HG03097 (cell line): ENCODE measurements at regions not wholly inside any gene's neighbourhood (a gene's known extent, or its start where the extent isn't known, plus 50 kb on each side); places are given as distances from the start of the nearest gene placed in this dataset.

Experiments used
- ATAC-seq: cut with Tn5 transposase; IDR thresholded peaks from one replicate; pipeline ENCODE4 v1.9.1; 2021; ENCODE audit not compliant: unreplicated experiment, low FRiP score

GRCh38 chr2:59654710-59655109, 898.7 kb downstream of the BCL11A start:
- no peak for ATAC-seq

DNA sequence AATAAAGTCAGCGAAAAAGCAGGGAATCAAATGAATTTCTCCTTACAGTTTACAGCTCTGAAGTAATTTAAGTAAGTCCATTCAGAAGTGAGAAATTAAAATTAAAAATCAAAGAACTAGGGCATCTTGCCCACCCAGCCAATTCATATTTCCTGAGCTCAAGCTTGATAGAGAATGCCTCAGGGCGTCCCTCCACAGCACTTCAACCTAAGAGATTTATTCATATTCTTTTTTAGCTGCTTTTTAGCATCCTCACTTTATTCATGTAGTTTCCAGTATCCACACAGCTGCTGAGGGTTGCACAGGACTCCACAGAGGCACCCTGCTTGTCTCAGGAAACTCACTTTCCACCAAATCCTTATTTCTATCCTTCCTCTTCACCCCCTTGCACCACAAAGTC, 900.3 kb downstream of the BCL11A start:
- ATAC-seq = no peak

GRCh38 chr2:59630789-59631188, 922.7 kb downstream of the BCL11A start:
- ATAC-seq = no peak

DNA sequence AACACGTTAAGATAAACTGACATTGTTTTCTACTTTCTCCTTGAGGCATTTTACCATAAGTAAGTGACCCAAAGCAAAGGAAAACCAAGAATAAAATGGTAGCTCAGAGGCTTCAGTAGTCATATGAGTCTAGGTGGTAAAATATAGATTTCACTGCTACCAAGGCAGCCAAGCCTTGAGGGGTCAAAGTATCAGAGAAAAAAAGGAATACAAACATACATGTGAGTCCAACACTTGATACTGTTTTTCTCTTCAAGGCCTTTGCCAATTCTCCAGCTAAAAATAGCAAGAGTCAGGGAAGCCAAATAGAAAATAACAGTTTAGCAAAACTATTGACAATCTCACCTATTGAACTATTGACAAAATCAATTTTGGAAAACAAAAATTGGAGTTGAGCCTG, 925.9 kb downstream of the BCL11A start:
- ATAC-seq = no peak

DNA sequence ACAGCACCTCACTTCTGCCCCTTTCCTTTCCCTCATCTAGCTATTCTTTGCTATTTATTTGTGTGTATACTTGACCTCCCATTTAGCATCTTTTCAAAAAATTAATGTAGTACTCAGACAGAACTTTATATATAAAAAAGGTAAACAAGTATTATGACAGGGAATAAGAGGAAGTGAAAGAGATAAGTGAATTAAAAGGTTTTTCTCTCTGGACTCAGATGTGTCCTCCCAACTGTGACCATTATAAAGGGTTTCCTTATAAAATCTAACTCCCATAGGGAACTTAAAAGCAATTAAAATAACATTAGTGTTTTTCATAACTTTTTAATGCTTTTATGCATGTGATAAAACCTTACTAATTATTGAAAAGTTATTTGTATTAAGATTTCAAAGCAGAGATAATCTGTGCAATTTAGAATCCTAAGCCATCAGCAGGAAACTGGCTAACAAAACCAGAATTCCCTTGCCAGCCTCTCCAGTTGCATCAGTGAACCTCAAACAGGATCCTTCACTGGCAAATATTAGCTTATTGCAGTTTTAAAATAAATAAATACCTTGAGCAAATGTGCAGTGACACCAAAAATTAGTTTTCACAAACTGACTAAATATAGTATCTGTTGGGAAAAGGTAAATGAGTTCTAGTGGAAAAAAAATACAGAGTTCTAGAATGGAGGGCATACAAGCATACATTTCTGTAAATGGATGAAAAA, 930.7 kb downstream of the BCL11A start:
- ATAC-seq = no peak

DNA sequence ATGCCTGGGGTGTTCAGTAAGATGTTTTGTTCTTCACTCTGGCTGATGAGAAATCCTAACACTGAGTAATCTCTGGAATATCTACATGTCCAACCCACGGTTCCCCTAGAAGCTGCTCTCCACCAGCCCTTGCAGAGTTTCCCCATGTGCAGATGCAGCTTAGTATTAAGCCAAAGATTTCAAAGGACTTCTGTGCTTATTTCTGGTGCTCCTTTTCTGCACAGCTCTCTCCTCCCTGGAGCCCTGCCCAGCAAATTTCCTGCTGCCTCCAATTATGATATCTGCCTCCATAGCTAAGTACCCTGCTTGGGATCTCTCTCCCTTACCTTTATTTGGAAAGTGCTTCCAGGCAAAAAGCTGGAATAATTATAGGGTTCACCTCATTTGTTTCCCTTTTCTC, 949.3 kb downstream of the BCL11A start:
- no peak for ATAC-seq

DNA sequence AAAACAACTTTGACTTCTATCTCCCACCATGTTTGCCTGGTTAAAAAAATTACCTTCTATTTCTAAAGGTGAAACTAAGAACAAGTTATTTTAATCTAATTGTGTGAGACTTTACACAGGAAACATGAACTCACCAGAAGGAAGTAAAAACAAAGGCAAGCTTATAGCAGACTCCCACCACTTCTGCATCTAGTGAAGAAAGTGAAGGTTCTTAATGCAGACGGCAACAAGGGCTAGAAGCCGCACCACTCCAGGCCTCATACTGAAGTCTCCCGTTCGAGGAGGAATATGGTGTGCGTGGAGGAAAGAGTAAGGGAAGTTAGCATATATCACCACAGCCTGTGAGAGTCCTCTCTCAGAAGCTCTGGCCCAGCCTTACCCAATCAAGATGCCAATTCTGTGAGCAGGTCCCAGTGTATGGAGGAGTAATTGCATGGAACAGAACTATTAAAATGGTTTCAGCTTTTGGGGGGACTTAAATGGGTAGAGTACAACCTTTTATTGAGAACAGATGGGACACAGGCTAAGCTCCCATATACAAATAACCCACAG, 958.7 kb downstream of the BCL11A start:
- no peak for ATAC-seq

- ATAC-seq = no peak
Observed at GRCh38 chr2:59590798-59591197, 962.7 kb downstream of the BCL11A start.

- no peak for ATAC-seq
Observed at GRCh38 chr2:59589881-59590280, 963.6 kb downstream of the BCL11A start.

GRCh38 chr2:59588286-59588685, 965.2 kb downstream of the BCL11A start:
- no peak for ATAC-seq

DNA sequence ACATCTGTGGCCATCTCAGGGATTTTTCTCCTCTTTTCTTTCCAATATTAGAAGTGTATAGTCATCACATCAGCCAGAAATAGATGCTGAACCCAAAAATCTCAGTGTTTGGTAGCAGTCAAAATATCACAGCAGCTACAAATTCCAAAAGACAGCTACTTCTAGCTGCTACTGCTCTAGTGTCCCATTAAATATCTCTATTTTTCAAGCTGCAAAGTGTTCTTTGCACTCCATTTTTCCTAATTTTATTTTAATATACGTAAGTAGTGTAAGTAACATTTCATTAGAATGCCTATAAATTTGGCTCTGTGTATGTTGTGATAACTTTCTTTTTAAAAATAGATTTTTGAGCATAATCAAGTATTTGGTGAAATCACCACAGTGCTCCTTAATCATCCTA, 967.3 kb downstream of the BCL11A start:
- ATAC-seq = no peak

DNA sequence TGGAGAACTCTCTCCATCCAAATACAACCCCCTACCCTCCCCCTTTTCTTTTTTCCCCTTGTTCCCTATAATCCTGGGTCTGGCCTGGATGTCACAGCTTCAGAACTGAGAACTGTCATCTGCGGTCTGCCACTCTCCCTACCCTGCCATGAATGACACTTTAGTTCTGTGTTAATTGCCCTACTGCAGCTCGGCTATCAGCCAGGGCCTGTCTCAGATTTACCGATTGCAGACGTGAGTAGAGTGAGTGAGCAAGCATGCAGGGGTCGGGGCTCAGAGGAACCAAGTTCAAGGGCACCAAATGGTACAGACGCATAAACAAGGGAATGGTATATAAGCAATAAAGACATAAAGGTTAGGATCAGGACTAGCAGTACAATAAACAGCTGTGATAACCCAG, 967.8 kb downstream of the BCL11A start:
- ATAC-seq = no peak

GRCh38 chr2:59584958-59585357, 968.5 kb downstream of the BCL11A start:
- ATAC-seq = no peak

DNA sequence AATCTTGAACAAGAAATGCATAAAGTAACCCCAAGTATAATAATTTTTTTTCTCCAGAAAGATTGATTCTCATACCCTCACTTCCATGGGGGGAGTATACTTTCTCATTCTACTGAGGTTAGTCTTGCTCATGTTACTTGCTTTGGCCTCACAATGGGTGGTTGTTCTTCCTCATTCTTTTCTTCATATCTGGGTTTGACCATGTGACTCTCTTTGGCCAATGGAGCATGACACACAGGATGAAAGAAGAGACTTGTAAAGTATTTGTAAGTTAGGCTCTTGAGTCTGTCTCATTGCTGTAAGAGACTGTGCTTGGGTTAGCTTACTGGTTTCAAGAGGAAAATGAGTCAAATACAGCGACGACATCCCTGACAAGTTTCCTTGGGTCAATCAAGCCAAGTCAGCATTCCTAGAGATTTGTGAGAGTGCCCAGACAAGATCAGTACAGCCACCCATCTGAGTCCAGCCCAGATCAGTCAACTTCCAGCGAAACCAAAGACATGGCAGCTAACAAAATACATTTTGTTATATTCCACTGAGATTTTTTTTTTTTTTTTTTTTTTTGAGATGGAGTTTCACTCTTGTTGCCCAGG, 970.2 kb downstream of the BCL11A start:
- ATAC-seq = no peak

- no peak for ATAC-seq
Observed at GRCh38 chr2:59578349-59578748, 975.1 kb downstream of the BCL11A start.

DNA sequence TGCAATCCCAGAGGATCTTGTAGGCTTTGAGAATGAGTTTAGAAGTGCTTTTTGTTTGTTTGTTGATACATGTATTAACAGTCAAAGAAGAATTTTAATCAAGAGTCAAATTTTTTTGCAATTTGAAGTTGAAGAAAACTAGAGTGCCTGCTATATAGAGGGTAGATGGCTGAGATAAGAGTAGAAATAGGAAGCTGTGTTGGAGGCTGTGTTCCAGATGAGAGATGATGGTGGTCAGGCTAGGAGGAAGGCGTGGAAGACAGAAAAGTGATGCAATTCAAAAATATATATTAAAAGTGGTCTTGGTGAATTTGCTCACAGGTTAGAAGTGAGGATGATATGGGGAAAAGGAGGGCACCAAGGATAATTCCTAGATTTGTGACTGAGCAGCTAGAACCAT, 978.3 kb downstream of the BCL11A start:
- ATAC-seq = no peak

DNA sequence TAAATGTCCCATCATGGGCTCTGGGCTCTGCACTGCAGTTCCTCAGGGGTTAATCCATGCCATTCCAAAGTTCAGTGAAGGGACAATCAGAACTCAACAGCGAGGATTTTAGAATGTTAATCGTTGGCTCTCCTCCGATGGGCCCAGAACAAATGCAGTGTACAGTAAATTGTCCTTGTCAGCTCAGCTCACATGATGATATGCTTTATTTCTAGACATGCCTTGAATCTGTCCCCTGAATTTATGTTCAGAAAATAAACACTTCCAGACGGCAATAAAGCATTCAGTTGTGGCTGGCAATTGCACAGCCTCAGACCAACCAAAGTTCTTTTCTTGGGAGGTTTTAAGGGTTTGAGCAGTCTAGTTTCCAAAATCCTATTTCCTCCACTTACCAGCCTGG, 981.2 kb downstream of the BCL11A start:
- no peak for ATAC-seq

DNA sequence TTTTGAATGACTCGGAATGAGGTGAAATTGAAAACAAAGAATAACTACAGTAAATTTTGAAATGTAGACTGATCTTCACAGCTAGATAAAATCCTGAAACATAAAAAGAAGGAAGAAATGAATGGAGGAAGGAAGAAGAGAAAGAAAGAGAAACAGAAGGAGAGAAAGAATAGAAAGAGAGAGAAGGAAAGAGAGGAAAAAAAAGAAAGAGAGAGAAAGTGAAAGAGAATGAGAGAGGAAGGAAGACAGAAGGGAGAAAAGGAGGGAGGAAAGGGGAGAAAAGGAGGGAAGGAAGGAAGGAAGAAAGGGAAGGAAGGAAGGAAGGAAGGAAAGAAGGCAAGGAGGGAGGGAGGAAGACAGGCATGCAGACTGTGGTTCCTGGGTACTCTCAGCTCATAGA, 982.6 kb downstream of the BCL11A start:
- ATAC-seq = no peak

DNA sequence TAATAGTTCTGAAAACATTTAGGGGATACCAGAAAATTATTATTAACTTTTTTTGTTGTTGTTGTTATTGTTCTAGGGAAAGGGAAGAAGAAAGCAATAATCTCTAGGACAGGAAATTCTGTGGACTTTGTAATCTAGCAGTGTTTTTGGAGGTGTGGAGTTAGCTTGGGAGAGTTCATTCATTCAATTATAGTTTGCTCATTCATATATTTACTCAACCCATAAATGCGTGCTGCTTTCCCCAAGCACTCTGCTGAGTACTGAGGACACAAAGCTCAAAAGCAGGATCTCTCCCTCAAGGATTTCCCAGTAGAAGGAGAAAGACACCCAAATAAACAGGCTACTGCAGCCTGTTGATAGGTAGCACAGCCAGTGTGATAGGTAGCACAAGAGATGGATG, 984.3 kb downstream of the BCL11A start:
- ATAC-seq = no peak

DNA sequence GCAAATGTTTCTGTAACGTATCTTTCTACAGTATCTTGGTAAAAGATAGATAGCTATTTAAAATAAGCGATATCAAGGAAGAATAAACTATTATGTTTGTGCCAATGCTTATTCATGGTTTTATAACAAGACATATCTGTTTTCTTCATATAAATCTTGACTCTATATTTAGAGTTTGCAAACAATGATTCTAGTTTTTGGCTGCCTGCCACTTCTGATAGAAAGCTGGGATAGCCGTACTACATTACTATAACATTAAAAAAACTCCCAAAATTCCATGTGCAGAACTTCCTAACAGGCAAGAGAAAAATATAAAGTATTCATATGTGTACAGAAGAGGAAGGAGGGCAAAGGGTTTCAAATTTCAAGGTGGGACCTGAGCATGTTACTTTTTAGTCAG, 985.0 kb downstream of the BCL11A start:
- ATAC-seq = no peak

- no peak for ATAC-seq
Observed at GRCh38 chr2:59567151-59567550, 986.3 kb downstream of the BCL11A start.

- ATAC-seq = no peak
Observed at GRCh38 chr2:59566739-59567138, 986.7 kb downstream of the BCL11A start.
